OCI-LY3 (cell line): ENCODE measurements at regions not wholly inside any gene's neighbourhood (a gene's known extent, or its start where the extent isn't known, plus 50 kb on each side); places are given as distances from the start of the nearest gene placed in this dataset.

Experiments
- H2AFZ ChIP-seq: fragments of 200-600, 300-600 bp; shearing (Covaris generic); 2 replicates; pipeline ENCODE4 v1.6.0; 2014; ENCODE audit warnings: antibody characterized with exemption, low read depth, low read length
- H3K27ac ChIP-seq: fragments of 200-600, 300-600 bp; sonication (generic); 2 replicates; pipeline ENCODE4 v1.5.1; 2014; ENCODE audit warnings: mild to moderate bottlenecking, low read length, moderate library complexity, mixed read lengths
- H3K27me3 ChIP-seq: fragments of 200-600, 300-600 bp; sonication (generic); 2 replicates; pipeline ENCODE4 v1.6.1; 2014; ENCODE audit warnings: low read depth, low read length, mixed read lengths
- H3K36me3 ChIP-seq: fragments of 200-600, 300-600 bp; sonication (generic); replicated peaks from 2 replicates; pipeline ENCODE3; 2014; ENCODE audit warnings: low read depth, low read length, mixed read lengths
- H3K4me1 ChIP-seq: fragments of 300-600, 200-600 bp; sonication (generic); 2 replicates; pipeline ENCODE4 v1.6.1; 2014; ENCODE audit warnings: low read length, mixed read lengths
- H3K4me2 ChIP-seq: fragments of 200-600, 300-600 bp; sonication (generic); 2 replicates; pipeline ENCODE4 v1.6.1; 2014; ENCODE audit warnings: low read length, mixed read lengths
- H3K4me3 ChIP-seq: fragments of 300-600, 200-600 bp; sonication (generic); 2 replicates; pipeline ENCODE4 v1.5.1; 2014; ENCODE audit warnings: antibody characterized with exemption, mild to moderate bottlenecking, low read length, moderate library complexity
- H3K79me2 ChIP-seq: fragments of 300-600, 200-600 bp; shearing (Covaris generic); 2 replicates; pipeline ENCODE4 v1.6.1; 2014; ENCODE audit warnings: mild to moderate bottlenecking, low read length, mixed read lengths
- H3K9ac ChIP-seq: fragments of 300-600, 200-600 bp; shearing (Covaris generic); 2 replicates; pipeline ENCODE4 v1.6.0; 2014; ENCODE audit warnings: mild to moderate bottlenecking, low read length, moderate library complexity
- H3K9me3 ChIP-seq: fragments of 200-600, 300-600 bp; shearing (Covaris generic); 2 replicates; pipeline ENCODE4 v1.6.1; 2014; ENCODE audit warnings: low read length, mixed read lengths; ENCODE audit not compliant: insufficient read depth
- H4K20me1 ChIP-seq: fragments of 200-600, 300-600 bp; sonication (generic); 2 replicates; pipeline ENCODE4 v1.6.1; 2016; ENCODE audit warnings: low read length, mixed read lengths; ENCODE audit not compliant: insufficient read depth
- CTCF ChIP-seq: fragments of 200-600, 300-600 bp; sonication (generic); IDR thresholded peaks from 2 replicates; pipeline ENCODE4 v1.5.1; 2014; ENCODE audit warnings: antibody characterized with exemption, low read length, low read depth
- EZH2phosphoT487 ChIP-seq: fragments of 200-600 bp; shearing (Covaris generic); IDR thresholded peaks from 2 replicates; pipeline ENCODE4 v1.6.1; 2018; ENCODE audit warnings: antibody characterized with exemption, mixed run types, low read depth

GRCh38 chr1:181142096-181142958 lies 53.8 kb downstream of the IER5 start:
- peak overlapping the region; percentile 25; the same call in 1 of the 2 replicates for H3K9ac ChIP-seq
- no peak overlapping the region for H3K27ac ChIP-seq

GRCh38 chr1:181143102-181143859 lies 54.8 kb downstream of the IER5 start:
- Histone ChIP-seq H4K20me1 (no peaks in the 10 kb centered on the region), H3K4me3 (no peak overlapping the region), H3K36me3 (no peaks in the 10 kb centered on the region), H3K9me3 (no peaks in the 10 kb centered on the region), H3K27me3 (peaks cover 27% of the 10 kb centered on the region), H3K4me1 (peaks cover 45% of the 10 kb centered on the region), H3K27ac (no peak overlapping the region), H2AFZ (no peak overlapping the region), H3K4me2 (no peak overlapping the region), H3K79me2 (no peaks in the 10 kb centered on the region; the same call in 1 of the 2 replicates), H3K9ac (no peak overlapping the region)
- TF ChIP-seq CTCF (no peak), EZH2phosphoT487 (no peak)

More at GRCh38 chr1:181142096-181142958, 53.8 kb downstream of the IER5 start:
- Histone ChIP-seq H3K4me3 (peak overlapping the region; percentile 62), H3K36me3 (no peaks in the 10 kb centered on the region), H3K27me3 (peaks cover 33% of the 10 kb centered on the region), H3K4me2 (peak overlapping the region; percentile 69), H3K4me1 (peaks cover 45% of the 10 kb centered on the region), H3K9me3 (no peaks in the 10 kb centered on the region), H2AFZ (no peak overlapping the region), H3K79me2 (no peaks in the 10 kb centered on the region; the same call in 1 of the 2 replicates), H4K20me1 (no peaks in the 10 kb centered on the region)
- peak; percentile 100 for TF ChIP-seq CTCF
- TF ChIP-seq EZH2phosphoT487: no peak

GRCh38 chr1:181144238-181144637 lies 55.7 kb downstream of the IER5 start:
- H3K27me3 ChIP-seq: peaks cover 27% of the 10 kb centered on the region
- H3K79me2 ChIP-seq: no peaks in the 10 kb centered on the region; the same call in 1 of the 2 replicates
- no peak overlapping the region for H2AFZ ChIP-seq
- no peak overlapping the region for H3K4me2 ChIP-seq
- H3K27ac ChIP-seq: no peak overlapping the region
- no peak overlapping the region for H3K4me3 ChIP-seq
- no peaks in the 10 kb centered on the region for H3K36me3 ChIP-seq
- TF ChIP-seq EZH2phosphoT487 (no peak), CTCF (no peak)
- no peak overlapping the region for H3K9ac ChIP-seq
- H3K4me1 ChIP-seq: peaks cover 38% of the 10 kb centered on the region
- no peaks in the 10 kb centered on the region for H3K9me3 ChIP-seq
- no peaks in the 10 kb centered on the region for H4K20me1 ChIP-seq

GRCh38 chr1:181148636-181149035 lies 60.1 kb downstream of the IER5 start:
- peaks cover 18% of the 10 kb centered on the region for H3K27me3 ChIP-seq
- no peaks in the 10 kb centered on the region for H3K36me3 ChIP-seq
- no peak overlapping the region for H3K4me3 ChIP-seq
- H3K9me3 ChIP-seq: no peaks in the 10 kb centered on the region
- no peak overlapping the region for H3K27ac ChIP-seq
- H4K20me1 ChIP-seq: no peaks in the 10 kb centered on the region
- H2AFZ ChIP-seq: no peak overlapping the region
- H3K79me2 ChIP-seq: no peaks in the 10 kb centered on the region
- TF ChIP-seq EZH2phosphoT487 (no peak), CTCF (no peak)
- H3K4me2 ChIP-seq: no peak overlapping the region
- H3K9ac ChIP-seq: no peak overlapping the region
- peaks cover 39% of the 10 kb centered on the region for H3K4me1 ChIP-seq
